B cell (primary cell): ENCODE measurements at regions not wholly inside any gene's neighbourhood (a gene's known extent, or its start where the extent isn't known, plus 50 kb on each side); places are given as distances from the start of the nearest gene placed in this dataset.

Source experiments
- ATAC-seq: fragments of 200-7000 bp; cut with Tn5 transposase; one replicate; pipeline ENCODE4 v1.10.0; 2021; ENCODE audit warnings: low read depth, mild to moderate bottlenecking, moderate number of reproducible peaks, moderate library complexity
- CTCF ChIA-PET: fragments of 350-600 bp; sonication (Branson Sonifier 250); formaldehyde crosslinking; loops from one replicate; lab custom pipeline; 2021; ENCODE audit warnings: antibody characterized with exemption, inconsistent platforms; lab: Charles Lee
- POLR2A ChIA-PET: fragments of 350-600 bp; sonication (Branson Sonifier 250); formaldehyde crosslinking; loops from one replicate; lab custom pipeline; 2021; ENCODE audit warnings: antibody characterized with exemption; lab: Charles Lee
- DNase-seq: peaks from one replicate; pipeline ENCODE4 v3.0.0; 2013
- H2AFZ ChIP-seq: 2 replicates; pipeline ENCODE4 v1.6.1; 2012; ENCODE audit warnings: mild to moderate bottlenecking, low read depth, low read length; ENCODE audit not compliant: insufficient read depth, poor library complexity, severe bottlenecking
- H3K27ac ChIP-seq, 2 donors: 1 replicate in 1 of 2; 2 replicates in 1 of 2; pipeline ENCODE4 v1.5.1; 2012 to 2013; ENCODE audit warnings: low read length in 2 of 2, mild to moderate bottlenecking in 2 of 2, moderate library complexity in 1 of 2
- H3K27me3 ChIP-seq, 4 experiments: fragments of 200-600 bp in 1 of 4; sonication (generic) in 1 of 4; replicated peaks in 1 of 4; 1 replicate in 2 of 4; 2 replicates in 2 of 4; pipeline versions ENCODE4 v1.6.1 to v1.7.0; 2013 to 2016; ENCODE audit warnings: low read length in 3 of 4, mild to moderate bottlenecking in 2 of 4, mixed read lengths in 1 of 4, moderate library complexity in 1 of 4; ENCODE audit not compliant: insufficient read depth in 4 of 4, control insufficient read depth in 3 of 4; ENCODE audit errors: control extremely low read depth in 1 of 4
- H3K36me3 ChIP-seq, 2 experiments: replicated peaks in 1 of 2; 1 replicate in 1 of 2; 2 replicates in 1 of 2; pipeline versions ENCODE4 v1.6.1 to v1.7.1; 2013; ENCODE audit warnings: low read length in 1 of 2; ENCODE audit not compliant: insufficient read depth in 2 of 2, control insufficient read depth in 1 of 2; ENCODE audit errors: control extremely low read depth in 1 of 2, extremely low read depth in 1 of 2
- H3K4me1 ChIP-seq, 2 donors: fragments of 200-600 bp in 1 of 2; sonication (generic) in 1 of 2; 1 replicate in 1 of 2; 2 replicates in 1 of 2; pipeline versions ENCODE4 v1.5.1 to v1.6.1; 2013 to 2017; ENCODE audit warnings: low read length in 2 of 2; ENCODE audit not compliant: control insufficient read depth in 2 of 2, insufficient read depth in 2 of 2
- H3K4me2 ChIP-seq: replicated peaks from 2 replicates; pipeline ENCODE3; 2012; ENCODE audit warnings: mild to moderate bottlenecking, low read depth, low read length; ENCODE audit not compliant: poor library complexity, severe bottlenecking
- H3K4me3 ChIP-seq, 5 experiments: fragments of 200-600 bp in 1 of 5; sonication (generic) in 1 of 5; 1 replicate in 3 of 5; 2 replicates in 2 of 5; pipeline versions ENCODE4 v1.5.1 to v1.7.0; 2011 to 2016; ENCODE audit warnings: low read length in 4 of 5, mild to moderate bottlenecking in 4 of 5, low read depth in 2 of 5, control low read depth in 1 of 5, moderate library complexity in 1 of 5; ENCODE audit not compliant: insufficient read depth in 1 of 5; ENCODE audit errors: control extremely low read depth in 1 of 5, extremely low read depth in 1 of 5
- H3K79me2 ChIP-seq: fragments of 200-600 bp; sonication (generic); one replicate; pipeline ENCODE4 v1.6.0; 2016; ENCODE audit warnings: low read length; ENCODE audit not compliant: control insufficient read depth, insufficient read depth
- H3K9ac ChIP-seq: fragments of 200-600 bp; sonication (generic); 2 replicates; pipeline ENCODE4 v1.6.1; 2017; ENCODE audit warnings: mild to moderate bottlenecking, low read length, moderate library complexity
- H3K9me3 ChIP-seq, 3 donors: one replicate each; pipeline versions ENCODE4 v1.6.1 to v1.7.1; 2013; ENCODE audit warnings: low read length in 2 of 3; ENCODE audit not compliant: control insufficient read depth in 2 of 3, insufficient read depth in 1 of 3; ENCODE audit errors: control extremely low read depth in 1 of 3
- H4K20me1 ChIP-seq: 2 replicates; pipeline ENCODE4 v1.6.0; 2012; ENCODE audit warnings: mild to moderate bottlenecking, low read length; ENCODE audit not compliant: insufficient read depth, control insufficient read depth, poor library complexity, severe bottlenecking
- H3K27ac Mint-ChIP-seq: one replicate; pipeline ENCODE4 v1.8.0; 2021; ENCODE audit warnings: mixed read lengths
- H3K27me3 Mint-ChIP-seq: one replicate; pipeline ENCODE4 v1.8.0; 2021; ENCODE audit warnings: mixed read lengths
- H3K4me1 Mint-ChIP-seq: one replicate; pipeline ENCODE4 v1.8.0; 2021; ENCODE audit warnings: mixed read lengths
- H3K4me3 Mint-ChIP-seq: one replicate; pipeline ENCODE4 v1.8.0; 2021; ENCODE audit warnings: mixed read lengths
- H3K9me3 Mint-ChIP-seq: one replicate; pipeline ENCODE4 v1.8.0; 2022; ENCODE audit warnings: mixed read lengths; ENCODE audit not compliant: insufficient read depth
- EZH2 ChIP-seq: IDR thresholded peaks from 2 replicates; pipeline ENCODE4 v1.6.1; 2012; ENCODE audit warnings: borderline replicate concordance, low read depth, mild to moderate bottlenecking, moderate library complexity, low read length; ENCODE audit not compliant: insufficient read depth, poor library complexity, severe bottlenecking
- WGBS: methylation state at CpG from one replicate; pipeline ENCODE4 v1.1.5; 2013; ENCODE audit warnings: missing lambda C conversion rate; ENCODE audit not compliant: insufficient coverage; 5-methylcytosine and 5-hydroxymethylcytosine counted together
- intact Hi-C: fragments of 100-400 bp; cut with micrococcal nuclease; formaldehyde crosslinking; loops from one replicate; pipeline ENCODE4 v1.10.0; 2022
- TF ChIP-seq, protein P1 (sequence below): fragments of 200-600 bp; IDR thresholded peaks from one replicate; pipeline ENCODE4 v1.8.0; 2022; ENCODE audit warnings: antibody characterized with exemption, mild to moderate bottlenecking

DNA sequence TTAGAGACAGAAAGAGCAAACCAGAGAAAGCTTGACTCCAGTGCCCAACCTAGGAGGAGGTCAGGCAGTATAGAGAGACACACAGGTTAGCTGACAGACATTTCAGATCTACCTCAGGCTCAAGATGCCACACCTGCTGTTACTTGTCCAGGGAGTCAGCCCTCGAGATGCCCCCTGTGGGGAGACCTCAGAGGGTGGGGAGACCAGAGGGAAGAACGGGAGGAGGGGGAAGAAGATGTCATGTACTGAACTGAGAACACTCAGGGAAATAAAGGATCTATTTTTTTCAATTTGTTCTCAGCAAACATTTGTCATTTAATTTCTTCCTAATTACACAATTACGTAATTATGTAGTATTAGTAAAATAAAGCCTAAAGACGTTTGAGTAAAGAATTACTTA, 196.3 kb upstream of the CADM1 start:
- Histone ChIP-seq H3K4me1 (no peaks in the 10 kb centered on the region), H3K27me3 (no peaks in the 10 kb centered on the region), H2AFZ (no peak overlapping the region), H3K9ac (no peak overlapping the region), H3K36me3 (no peaks in the 10 kb centered on the region), H3K79me2 (no peaks in the 10 kb centered on the region), H4K20me1 (no peaks in the 10 kb centered on the region), H3K9me3 (peaks cover 0 to 15% (median 0%) of the 10 kb centered on the region in 3 donors), H3K4me2 (no peak overlapping the region), H3K27ac (no peak overlapping the region), H3K4me3 (no peak overlapping the region)
- no peaks in the 10 kb centered on the region for H3K27me3 Mint-ChIP-seq
- no peaks in the 10 kb centered on the region for H3K9me3 Mint-ChIP-seq
- no peak overlapping the region for H3K27ac Mint-ChIP-seq
- intact Hi-C loops, result no loop called here
- no CpG with 5 or more reads among the region's 4 CpGs for WGBS
- ChIA-PET POLR2A (no interaction called here), CTCF (no interaction called here)
- TF ChIP-seq EZH2, result no peak
- TF ChIP-seq, protein P1, sequence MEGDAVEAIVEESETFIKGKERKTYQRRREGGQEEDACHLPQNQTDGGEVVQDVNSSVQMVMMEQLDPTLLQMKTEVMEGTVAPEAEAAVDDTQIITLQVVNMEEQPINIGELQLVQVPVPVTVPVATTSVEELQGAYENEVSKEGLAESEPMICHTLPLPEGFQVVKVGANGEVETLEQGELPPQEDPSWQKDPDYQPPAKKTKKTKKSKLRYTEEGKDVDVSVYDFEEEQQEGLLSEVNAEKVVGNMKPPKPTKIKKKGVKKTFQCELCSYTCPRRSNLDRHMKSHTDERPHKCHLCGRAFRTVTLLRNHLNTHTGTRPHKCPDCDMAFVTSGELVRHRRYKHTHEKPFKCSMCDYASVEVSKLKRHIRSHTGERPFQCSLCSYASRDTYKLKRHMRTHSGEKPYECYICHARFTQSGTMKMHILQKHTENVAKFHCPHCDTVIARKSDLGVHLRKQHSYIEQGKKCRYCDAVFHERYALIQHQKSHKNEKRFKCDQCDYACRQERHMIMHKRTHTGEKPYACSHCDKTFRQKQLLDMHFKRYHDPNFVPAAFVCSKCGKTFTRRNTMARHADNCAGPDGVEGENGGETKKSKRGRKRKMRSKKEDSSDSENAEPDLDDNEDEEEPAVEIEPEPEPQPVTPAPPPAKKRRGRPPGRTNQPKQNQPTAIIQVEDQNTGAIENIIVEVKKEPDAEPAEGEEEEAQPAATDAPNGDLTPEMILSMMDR, result no peak
- no peak overlapping the region for H3K4me3 Mint-ChIP-seq
- DNase-seq (no peak), ATAC-seq (no peak)
- H3K4me1 Mint-ChIP-seq, result no peaks in the 10 kb centered on the region

DNA sequence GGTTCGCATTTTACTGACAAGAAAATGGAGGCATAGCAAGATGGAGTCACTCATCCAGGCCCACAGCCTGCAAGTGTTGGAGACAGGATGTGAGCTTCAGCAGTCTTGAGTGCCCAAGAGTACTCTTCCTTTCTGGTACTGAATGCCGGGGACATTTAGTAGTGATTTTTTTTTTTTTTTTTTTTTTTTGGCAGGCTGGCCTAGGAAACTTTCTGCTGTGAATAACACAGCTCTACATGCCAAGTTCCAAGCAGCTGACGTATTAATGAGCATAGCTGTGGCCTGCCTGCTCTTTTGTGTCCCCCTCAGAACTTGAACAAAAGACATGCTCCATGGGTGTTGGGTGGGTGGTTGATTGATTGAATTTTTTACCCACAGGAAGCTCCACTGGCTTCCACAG, 195.5 kb upstream of the CADM1 start:
- CTCF ChIA-PET, result no interaction called here
- H3K27me3 Mint-ChIP-seq, result no peaks in the 10 kb centered on the region
- ATAC-seq, result no peak

More for the DNA sequence above, 195.5 kb upstream of the CADM1 start:
- Mint-ChIP-seq H3K4me1 (no peaks in the 10 kb centered on the region), H3K4me3 (no peak overlapping the region), H3K9me3 (no peaks in the 10 kb centered on the region), H3K27ac (no peak overlapping the region)
- H3K79me2 ChIP-seq, result no peaks in the 10 kb centered on the region
- intact Hi-C loops, result no loop called here
- no peaks in the 10 kb centered on the region for H3K4me1 ChIP-seq
- 100% methylated on average over 1 of the region's 3 CpGs for WGBS
- H2AFZ ChIP-seq, result no peak overlapping the region
- no peak overlapping the region for H3K9ac ChIP-seq
- peaks cover 0 to 15% (median 0%) of the 10 kb centered on the region in 3 donors for H3K9me3 ChIP-seq
- no peaks in the 10 kb centered on the region for H4K20me1 ChIP-seq
- no peaks in the 10 kb centered on the region for H3K27me3 ChIP-seq
- TF ChIP-seq EZH2, result no peak
- TF ChIP-seq, protein P1, result no peak
- no peaks in the 10 kb centered on the region for H3K36me3 ChIP-seq
- H3K27ac ChIP-seq, result no peak overlapping the region
- no peak overlapping the region for H3K4me3 ChIP-seq
- no peak overlapping the region for H3K4me2 ChIP-seq
- POLR2A ChIA-PET, result no interaction called here
- DNase-seq, result no peak
